NCI-H345 (cell line): ENCODE measurements at regions not wholly inside any gene's neighbourhood (a gene's known extent, or its start where the extent isn't known, plus 50 kb on each side); places are given as distances from the start of the nearest gene placed in this dataset.

ENCODE experiments used
- DNase-seq: peaks from one replicate; lab custom pipeline; 2025; lab: John Stamatoyannopoulos, UW

DNA sequence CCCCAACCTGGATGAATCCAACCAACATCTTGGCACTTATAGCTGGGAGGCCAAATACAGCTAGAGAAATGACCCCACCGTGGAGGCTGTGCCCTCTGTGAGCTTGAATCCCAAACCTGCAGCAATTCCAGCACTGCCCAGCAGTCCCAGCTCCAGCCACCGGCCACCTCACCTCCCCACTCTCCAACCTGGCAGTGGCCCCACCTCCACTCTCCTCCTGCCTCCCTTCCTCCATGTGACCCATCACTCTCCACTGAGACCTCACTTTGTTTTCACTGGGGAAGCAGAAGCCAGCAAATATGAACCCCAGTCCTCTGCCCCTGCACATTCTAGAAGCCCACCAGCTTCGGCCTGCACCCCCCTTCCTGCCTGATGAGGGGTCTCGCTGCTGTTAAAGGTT, 79.7 kb upstream of the LINGO1 start:
- DNase-seq = no peak

DNA sequence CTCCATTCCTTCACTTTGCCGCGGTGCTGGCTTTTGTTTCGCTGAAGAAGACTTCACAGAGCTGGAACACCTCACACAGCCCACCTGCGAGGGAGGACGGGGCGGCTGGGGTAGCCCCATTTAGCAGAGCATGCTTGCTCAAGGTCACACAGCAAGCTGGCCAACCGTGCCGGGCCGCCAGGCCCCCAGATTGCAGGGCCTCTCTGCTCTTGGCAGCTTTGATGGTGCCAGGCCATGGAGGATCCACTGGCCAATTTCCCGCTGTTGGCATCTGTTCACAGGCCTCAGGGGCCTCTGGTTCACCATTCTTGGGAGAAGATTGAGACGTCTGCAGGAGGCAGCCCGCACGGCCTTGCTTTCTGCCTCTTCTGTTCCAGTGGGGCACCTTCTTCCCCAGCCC, 77.9 kb upstream of the LINGO1 start:
- DNase-seq = no peak

DNA sequence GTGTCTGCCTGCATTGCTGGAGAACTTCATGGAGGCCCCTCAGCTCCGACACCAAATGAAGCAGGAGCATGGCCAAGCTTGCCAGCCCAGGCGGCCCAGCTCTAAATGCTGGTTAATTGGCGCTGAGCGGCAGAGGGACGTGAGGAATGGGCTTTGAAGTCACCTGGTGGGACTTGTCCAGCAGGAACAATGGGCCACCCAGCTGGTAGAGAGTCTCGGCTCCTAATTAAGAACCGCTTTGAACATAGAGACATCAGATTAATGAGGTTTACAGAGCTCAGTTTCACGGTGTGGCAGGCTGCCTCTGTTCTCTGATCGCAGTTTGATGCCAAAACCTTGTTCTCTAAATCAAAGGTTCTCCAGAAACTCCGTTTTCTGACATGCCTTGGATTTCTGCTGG, 77.5 kb upstream of the LINGO1 start:
- no peak for DNase-seq

DNA sequence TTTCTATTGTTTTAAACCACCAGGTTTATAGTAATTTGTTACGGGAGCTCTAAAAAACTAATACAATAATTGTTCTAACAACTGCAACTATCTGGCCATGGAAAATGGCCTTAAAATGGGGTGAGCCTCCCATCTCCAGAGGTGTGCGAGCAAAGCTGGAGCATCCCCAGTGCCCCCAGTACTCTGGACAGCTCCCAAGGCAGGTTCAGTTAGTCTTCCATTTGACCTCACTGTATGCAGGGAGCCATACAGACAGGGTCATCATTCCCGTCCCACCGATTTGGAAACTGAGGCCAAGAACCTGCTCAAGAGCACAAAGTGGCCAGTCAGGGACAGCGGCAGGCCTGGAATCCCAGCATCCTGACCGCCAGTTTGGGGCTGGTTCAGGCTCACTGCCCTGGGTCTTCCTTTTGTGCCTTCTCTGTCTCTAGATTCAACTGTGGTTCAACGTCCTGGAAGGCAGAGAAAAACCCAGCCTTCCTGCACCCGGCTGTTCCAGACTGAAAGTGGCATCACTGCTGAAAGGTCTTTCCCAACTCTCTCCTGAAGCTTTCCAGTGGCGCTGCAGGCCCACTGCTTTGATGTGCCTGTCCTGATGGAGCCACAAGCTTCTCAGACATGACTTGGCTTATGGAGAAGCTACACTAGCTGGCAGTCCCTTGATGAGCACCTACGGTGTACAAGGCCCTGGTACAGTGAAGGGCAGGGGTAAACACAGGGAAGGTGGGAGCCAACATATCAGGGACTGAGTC, 76.6 kb upstream of the LINGO1 start:
- DNase-seq = no peak

DNA sequence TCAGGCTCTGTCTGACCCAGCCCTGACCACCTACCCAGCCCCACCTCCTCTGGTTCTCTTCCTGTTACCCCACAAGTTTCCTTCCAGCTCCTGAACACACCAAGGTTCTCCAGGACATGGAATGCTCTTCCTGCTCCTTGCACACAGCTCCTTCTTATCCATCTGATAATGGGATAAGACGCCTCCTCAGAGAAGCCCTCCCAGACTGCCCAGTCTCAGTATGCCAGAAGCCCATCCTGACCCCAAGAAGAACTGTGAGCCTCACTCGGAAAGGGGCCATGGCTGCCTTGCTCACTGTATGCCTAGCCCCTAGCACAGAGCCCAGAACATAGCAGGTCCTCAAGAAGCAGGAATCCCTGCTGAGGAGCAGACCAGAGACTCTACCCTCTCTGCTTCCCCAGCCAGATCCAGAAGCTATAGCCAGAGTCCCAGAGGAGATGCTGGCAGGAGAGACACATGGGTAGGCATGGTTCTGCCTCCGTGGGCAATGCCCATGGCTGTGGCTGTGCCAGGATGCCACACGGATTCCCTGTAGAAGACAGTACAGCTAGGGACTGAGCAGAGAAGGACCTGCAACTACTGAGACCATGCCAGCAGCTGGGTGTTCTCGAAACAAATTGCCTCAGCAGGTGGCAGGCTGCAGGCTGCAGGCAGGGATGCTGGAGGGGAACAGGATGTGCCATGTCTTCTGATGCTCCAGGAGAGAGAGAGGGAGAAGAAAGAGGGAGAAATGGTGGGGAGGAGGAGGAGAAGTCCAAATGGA, 74.0 kb upstream of the LINGO1 start:
- DNase-seq = peak; percentile 17

DNA sequence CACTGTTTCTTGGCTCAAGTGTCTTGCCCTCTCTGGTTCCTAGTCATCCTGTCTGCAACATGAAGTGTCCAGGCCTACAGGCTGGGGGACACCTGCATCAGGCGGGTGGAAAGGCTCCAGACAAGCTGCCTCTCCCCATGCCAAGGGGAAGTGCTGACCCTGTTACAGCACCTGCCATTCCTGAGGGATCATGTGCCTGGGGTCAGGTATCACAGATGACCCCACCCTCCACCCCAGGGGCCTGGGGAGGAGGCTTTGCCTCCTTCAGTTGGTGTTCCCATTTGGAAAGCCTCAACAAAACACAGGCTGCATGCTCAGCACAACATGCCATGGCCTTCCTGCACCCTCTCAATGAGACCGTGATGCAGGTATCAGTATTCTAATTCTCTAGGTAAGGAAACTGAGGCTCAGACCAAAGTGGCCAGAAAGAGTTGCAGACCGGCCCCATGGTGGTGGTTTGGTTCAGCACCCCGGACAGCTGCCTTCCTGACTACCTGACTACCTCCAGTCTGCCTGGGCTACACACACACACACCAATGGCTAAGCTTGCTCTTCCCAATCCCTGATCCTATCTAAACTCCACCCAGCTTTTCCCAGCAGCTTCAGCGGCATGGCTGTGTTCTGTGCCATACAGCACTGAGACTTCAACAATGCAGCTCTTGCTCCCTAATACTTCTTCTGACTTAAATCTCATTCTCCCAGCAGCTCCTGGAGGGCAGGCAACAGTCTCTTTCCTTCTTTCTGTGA, 69.7 kb upstream of the LINGO1 start:
- no peak for DNase-seq

DNA sequence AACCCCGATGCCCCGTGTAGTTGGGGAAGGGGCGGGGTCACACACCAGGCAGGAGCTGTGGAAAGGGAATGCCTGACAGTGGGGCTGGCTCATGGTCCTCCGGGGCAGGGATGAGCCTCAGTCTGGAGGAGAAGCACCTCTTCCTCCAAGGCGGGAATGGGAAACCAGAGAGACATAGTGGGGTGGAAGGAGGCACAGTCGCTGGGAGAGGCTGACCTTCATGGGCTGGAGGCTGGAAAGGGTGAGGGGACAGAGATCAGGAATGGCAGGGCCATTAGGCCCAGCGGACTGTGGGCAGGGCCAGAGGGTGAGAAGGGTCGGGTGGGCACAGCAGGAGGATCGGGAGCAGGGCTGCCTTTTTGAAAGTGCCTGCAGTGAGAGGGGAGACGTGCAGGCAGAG, 65.8 kb upstream of the LINGO1 start:
- DNase-seq = no peak

DNA sequence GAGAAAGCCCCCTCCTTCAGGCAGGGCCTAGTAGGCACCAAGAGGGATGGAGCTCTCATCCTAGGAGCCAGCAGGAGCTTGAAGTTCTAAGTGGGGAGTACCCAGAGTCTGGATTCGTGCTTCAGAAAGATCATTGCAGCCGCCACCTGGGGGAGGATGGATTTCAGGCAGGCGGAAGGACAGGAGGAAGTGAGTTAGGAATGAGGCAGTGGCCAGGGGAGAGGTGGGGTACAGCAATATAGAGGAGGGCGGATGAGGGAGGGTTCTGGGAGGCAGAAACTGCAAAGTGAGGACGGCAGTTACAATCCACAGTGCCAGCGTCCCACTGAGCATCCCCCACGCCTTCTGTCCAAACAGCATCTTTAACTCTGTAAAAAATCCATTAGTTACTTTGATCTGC, 65.2 kb upstream of the LINGO1 start:
- no peak for DNase-seq

DNA sequence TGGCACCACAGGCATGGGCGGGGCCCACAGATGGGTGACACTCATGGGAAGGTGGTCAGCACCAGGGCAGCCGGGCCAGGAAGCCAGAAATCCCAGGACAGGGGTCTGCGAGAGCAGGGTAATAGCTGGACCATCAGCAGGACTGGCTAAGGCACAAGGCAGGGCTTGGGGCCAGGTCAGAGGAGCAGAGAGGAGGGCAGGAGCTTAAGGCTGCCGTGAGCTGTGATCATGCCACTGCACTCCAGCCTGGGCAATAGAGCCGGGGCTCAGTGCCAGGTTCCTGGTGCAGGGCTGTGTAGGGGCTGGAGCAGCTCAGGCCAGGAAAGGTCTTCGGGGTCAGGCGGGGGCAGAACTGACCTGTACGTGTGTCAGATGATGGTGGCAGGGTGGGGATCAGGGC, 64.2 kb upstream of the LINGO1 start:
- no peak for DNase-seq

DNA sequence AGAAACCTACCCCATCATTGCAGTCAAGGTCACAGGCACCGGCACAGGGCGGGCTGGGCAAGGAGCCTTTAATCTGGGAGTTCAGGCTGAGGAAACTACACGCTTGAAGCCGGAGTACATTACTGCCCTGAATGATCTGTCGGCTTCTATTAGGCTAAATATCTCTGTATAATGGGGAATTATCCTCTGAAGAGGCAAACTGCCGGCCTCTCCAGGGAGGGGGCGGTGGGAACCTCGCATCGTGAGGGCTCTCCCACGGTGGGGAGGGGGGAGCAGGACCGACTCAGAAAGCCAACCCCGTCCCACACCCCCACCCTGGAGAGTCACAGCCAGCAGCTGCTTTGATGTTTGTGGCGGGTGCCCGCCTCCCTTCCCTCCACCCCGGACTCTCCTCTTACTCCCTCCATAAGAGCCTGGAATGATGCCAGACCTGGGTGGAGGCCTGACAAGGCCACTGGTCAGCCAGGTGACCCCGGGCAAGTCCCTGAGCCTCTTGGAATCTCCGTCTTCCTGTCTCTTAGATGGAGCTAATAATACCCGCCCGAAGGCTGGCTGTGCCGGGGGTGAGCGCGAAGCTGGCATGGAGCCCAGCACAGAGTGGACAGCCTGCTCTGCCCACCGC, 63.4 kb upstream of the LINGO1 start:
- no peak for DNase-seq

DNA sequence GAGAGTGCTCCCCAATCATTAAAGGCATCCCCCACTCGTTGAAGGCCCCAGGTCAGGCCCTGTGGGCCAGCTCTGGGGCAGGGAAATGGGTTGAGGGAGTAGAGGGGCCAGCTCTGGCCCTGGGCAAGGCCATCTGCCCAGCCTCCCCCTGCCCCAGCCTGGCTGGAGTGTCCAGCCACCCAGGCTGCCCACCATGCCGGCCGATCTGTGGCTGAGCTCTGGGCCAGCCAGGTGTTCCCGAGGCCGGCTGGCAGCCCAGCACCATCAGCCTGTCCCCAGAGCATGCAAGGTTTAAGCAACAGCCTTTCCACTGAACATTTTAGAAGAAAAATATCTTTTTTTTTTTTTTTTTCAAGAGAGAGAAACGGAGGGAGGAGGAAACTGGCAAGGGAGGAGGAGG, 62.8 kb upstream of the LINGO1 start:
- no peak for DNase-seq

DNA sequence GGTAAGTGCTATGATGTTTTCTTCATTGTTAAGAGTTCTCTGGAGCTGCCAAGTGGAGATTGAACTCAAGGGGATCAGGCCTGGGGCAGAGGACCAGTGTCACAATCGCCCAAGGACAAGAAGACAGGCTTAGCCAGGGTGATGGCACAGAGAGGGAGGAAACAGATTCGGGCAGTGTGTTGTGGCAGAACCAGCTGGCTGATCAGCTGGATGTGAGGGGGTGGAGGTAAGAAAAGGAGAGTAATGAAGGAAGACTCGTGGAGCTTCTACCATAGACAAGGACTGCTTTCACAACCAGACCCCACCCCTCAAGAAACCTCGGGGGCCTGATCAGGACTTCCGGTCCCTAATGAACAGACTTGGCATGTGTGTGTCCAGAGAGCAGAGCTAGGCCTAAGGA, 60.9 kb upstream of the LINGO1 start:
- DNase-seq = no peak

DNA sequence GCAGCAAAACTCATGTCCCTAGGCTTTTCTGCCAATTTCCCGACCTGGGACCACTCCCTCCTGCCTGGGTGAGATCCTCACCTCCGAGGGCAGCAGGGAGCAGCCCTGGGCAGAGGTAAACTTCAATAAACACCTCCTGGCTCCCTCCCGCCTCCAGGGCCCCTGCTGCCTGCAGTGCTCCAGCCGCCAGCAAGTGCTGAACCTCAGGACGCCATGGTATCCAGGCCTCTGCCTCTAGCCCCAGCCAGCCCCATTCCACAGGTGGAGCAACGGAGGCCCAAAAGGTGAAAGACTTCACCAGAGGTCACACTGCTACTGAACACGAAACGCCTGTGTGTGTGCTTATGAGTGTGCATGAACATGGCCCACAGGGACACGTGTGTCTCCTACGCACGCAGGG, 59.9 kb upstream of the LINGO1 start:
- no peak for DNase-seq

DNA sequence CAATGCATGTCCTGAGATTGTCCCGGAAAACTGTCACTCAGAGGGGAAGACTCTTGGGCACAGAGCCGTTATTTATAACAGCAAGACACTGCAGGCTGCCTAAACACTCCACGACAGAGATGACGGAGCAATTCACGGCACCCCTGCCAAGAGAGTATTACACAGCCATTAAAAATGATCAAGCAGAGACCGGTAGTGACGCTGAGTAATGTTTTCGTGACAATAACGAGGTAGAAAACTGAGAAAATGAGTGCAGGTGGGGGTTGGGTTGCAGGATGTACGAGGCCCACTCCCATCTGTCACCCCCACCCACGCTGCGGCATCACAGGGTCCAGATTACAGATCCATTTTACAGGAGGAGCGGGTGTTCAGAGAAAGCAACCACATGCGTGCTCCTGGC, 58.9 kb upstream of the LINGO1 start:
- no peak for DNase-seq

DNA sequence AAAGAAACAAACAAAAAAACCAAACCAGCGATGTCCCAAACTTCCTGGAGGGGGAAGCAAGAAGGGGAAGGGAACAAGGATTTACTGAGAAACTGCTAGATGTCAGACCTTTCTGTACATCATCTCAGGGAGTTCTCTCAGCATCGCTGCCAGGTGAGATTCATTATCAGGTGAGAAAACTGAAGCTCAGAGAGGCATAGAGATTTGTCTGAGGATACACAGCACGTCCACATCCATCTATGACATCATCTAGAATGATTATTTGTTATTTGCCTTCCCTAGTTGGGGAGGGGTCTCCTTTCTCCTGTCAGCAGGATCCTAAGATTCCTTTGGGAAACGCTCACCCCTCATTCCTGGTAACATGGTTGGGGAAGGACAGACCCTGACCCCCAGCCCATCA, 57.1 kb upstream of the LINGO1 start:
- no peak for DNase-seq

DNA sequence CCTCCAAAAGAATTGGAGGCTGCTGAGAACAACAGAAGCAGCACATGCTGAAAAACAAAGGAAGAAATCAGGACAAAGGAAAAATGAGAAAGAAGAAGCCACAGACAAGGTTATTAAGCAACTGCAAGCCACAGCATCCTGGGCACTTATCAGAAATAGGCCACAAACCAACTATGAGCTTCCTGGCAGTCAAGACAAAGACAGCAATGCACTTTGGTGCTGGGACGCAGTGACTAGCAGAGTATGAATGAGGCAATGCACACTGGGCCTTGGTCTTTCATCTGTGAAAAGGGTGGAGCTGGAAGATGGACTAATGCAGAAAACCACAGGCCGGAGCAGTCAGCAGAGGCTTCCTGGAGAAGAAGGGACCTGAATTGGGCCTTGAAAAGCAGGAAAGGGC, 56.0 kb upstream of the LINGO1 start:
- DNase-seq = no peak

DNA sequence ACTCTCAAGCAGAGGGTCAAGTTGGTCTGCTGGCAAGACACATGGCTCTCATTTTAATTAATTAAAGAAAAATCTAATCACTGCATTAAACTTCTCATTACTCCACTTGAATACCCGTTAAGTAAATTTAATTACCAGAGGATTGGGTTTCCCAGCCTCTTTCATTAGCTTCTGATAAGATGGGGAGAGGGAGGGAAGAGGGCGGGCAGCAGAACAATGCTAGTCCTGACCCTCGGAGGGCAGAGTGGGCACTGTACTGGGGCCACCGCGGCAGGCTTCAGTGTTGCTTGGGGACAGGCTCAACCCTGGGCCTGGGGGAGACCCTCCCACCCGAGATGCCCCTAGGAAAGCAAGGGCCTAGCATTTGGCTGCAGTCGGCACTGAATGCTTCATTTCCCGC, 55.6 kb upstream of the LINGO1 start:
- no peak for DNase-seq

DNA sequence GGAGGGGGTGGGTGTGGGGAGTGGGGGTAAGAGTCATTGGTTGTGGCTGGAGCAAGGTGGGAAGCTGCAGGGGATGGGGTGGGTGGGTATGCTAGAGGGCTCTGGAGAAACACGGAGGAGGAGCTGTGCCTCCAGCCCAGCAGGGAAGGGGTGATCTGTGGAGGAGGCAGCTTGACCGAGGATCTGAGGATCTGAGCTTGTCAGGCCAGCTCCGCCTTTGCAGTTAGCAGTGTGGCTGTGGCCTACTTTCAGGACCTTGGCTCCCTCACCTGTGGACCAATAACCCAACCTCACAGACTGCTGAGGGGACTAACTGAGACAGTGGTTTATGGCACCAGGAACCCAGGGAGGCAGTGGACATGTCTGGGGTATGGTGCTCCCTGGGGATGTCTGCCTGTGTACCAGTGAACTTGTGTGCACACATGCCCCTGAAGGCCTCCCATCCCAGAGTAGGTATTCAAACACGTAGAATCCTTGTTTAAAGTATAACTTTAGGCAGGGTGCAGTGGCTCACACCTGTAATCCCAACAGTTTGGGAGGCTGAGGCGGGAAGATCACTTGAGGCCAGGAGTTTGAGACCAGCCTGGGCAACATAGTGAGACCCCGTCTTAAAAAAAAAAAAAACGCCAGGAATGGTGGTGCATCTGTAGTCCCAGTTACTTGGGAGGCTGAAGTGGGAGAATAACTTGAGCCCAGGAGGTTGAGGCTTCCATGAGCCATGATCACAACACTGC, 52.5 kb upstream of the LINGO1 start:
- no peak for DNase-seq

DNA sequence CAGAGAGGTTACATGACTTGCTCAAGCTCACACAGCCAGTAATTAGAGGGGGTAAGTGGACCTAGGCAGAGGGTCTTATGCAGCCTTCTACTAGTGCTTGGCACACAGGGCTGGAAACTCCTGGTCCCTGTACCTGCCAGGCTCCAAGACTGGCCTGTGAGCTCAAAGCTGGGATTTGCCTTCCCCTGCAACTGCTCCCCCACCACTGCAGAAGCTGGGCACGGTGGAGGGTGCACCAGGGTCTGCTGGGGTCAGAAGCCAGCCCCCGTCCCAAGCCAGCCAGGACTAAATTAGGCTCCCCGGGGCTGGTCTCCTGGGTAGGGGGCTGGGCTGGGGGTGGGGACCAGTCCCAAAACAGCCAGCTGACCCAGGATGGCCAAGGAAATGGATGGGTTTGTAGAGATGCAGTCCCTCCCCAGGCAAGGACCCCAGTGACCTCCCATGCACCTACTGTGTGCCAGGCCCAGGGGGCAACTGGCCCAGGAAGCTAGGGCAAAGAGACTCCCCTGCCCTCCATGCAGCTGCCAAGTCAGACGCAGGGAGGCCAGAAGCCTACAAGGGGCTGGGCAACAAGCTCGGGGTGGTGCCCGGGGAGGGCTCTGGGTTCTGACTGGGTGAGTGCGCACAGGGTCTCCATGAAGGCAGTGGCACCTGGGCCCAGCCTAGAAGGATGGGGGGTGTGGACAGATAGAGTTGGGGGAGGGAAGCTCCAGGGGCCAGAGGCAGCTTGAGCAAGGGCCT, 51.8 kb upstream of the LINGO1 start:
- DNase-seq = no peak

DNA sequence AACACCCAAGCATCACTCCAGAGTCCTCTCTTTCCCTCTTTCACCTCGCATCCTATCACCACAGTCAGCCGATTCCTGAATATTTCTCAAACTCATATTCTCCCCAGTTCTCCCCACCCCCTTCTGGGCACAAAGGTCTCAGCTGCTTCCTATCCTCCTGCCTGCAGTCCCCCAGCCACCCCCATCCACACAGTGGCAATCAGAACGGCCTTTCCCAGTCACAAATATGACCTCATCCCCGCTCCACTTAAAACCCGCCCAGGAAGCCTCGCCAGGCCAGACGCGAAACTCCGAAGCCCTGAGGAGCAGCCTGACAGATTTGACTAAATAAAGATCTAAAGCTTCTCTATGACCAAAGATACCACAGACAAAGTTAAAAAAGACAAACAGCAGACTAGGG, 49.9 kb upstream of the LINGO1 start:
- DNase-seq = no peak
